Thymus (tissue), 11 donors: ENCODE measurements at regions not wholly inside any gene's neighbourhood (a gene's known extent, or its start where the extent isn't known, plus 50 kb on each side); places are given as distances from the start of the nearest gene placed in this dataset.
"Not testable (repeated sequence)": the region's sequence is repeated elsewhere in the genome, so short reads cannot be mapped to it uniquely, and the experiment has no call there.

ENCODE experiments used
- DNase-seq, 9 donors: peaks; one replicate each; pipeline ENCODE4 v3.0.0-alpha.2; 2013; ENCODE audit warnings: low spot score in 9 of 9, low read depth in 6 of 9, missing footprints in 1 of 9
- H3K27ac ChIP-seq, 2 donors: one replicate each; pipeline ENCODE4 v1.5.1; 2013; ENCODE audit warnings: control low read depth in 1 of 2, low read depth in 1 of 2, low read length in 1 of 2, mild to moderate bottlenecking in 1 of 2, moderate library complexity in 1 of 2
- H3K27me3 ChIP-seq, 2 donors: one replicate each; pipeline ENCODE4 v1.5.1; 2013; ENCODE audit warnings: low read length in 1 of 2; ENCODE audit not compliant: control insufficient read depth in 2 of 2, insufficient read depth in 1 of 2
- H3K36me3 ChIP-seq, 2 donors: one replicate each; pipeline ENCODE4 v1.5.1; 2013; ENCODE audit warnings: low read length in 1 of 2, mild to moderate bottlenecking in 1 of 2, moderate library complexity in 1 of 2; ENCODE audit not compliant: control insufficient read depth in 2 of 2, insufficient read depth in 2 of 2
- H3K4me1 ChIP-seq, 2 donors: one replicate each; pipeline ENCODE4 v1.5.1; 2013; ENCODE audit warnings: low read length in 2 of 2; ENCODE audit not compliant: control insufficient read depth in 2 of 2, insufficient read depth in 2 of 2
- H3K4me3 ChIP-seq, 2 donors: one replicate each; pipeline ENCODE4 v1.5.1; 2013; ENCODE audit warnings: low read length in 2 of 2, control low read depth in 1 of 2, mild to moderate bottlenecking in 1 of 2
- H3K9me3 ChIP-seq, 2 donors: one replicate each; pipeline ENCODE4 v1.5.1; 2013; ENCODE audit warnings: low read length in 1 of 2, mild to moderate bottlenecking in 1 of 2; ENCODE audit not compliant: control insufficient read depth in 2 of 2, insufficient read depth in 1 of 2
- WGBS: extraction: QIAGEN DNeasy Blood & Tissue Kit; methylation state at CpG from one replicate; pipeline ENCODE4 v1.1.7; 2013; 5-methylcytosine and 5-hydroxymethylcytosine counted together
- donor health status: healthy.

GRCh38 chr17:31786796-31787481 lies 72.1 kb downstream of the COPRS start:
- no peaks in the 10 kb centered on the region for H3K4me1 ChIP-seq
- no peaks in the 10 kb centered on the region for H3K36me3 ChIP-seq
- H3K9me3 ChIP-seq: no peaks in the 10 kb centered on the region
- 98% methylated on average over 7 of the region's 7 CpGs for WGBS
- H3K27ac ChIP-seq: no peak overlapping the region
- no peaks in the 10 kb centered on the region for H3K27me3 ChIP-seq
- DNase-seq: no peak
- H3K4me3 ChIP-seq: no peak overlapping the region

- Histone ChIP-seq H3K4me3 (no peak overlapping the region), H3K4me1 (no peaks in the 10 kb centered on the region), H3K9me3 (no peaks in the 10 kb centered on the region), H3K27me3 (no peaks in the 10 kb centered on the region), H3K27ac (no peak overlapping the region), H3K36me3 (no peaks in the 10 kb centered on the region)
- DNase-seq: no peak
- 100% methylated on average over 1 of the region's 1 CpG for WGBS
Measured at GRCh38 chr17:31780483-31780882, 78.6 kb downstream of the COPRS start.

GRCh38 chr17:31778523-31778922 lies 80.5 kb downstream of the COPRS start:
- no peaks in the 10 kb centered on the region for H3K36me3 ChIP-seq
- H3K27ac ChIP-seq: no peak overlapping the region
- 37% methylated on average over 4 of the region's 4 CpGs for WGBS
- no peak for DNase-seq
- no peaks in the 10 kb centered on the region for H3K4me1 ChIP-seq
- H3K9me3 ChIP-seq: no peaks in the 10 kb centered on the region
- no peaks in the 10 kb centered on the region for H3K27me3 ChIP-seq
- H3K4me3 ChIP-seq: no peak overlapping the region

DNA sequence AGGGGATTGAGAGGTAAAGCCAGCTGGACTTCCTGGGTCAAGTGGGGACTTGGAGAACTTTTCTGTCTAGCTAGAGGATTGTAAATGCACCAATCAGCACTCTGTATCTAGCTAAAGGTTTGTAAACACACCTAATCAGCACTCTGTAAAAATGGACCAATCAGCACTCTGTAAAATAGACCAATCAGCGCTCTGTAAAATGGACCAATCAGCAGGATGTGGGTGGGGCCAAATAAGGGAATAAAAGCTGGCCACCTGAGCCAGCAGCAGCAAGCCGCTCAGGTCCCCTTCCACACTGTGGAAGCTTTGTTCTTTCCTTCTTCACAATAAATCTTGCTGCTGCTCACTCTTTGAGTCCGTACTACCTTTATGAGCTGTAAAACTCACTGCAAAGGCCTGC lies 87.7 kb downstream of the COPRS start:
- H3K4me3 ChIP-seq, H3K4me1 ChIP-seq, H3K9me3 ChIP-seq, H3K27ac ChIP-seq, DNase-seq, H3K27me3 ChIP-seq, H3K36me3 ChIP-seq: not testable (repeated sequence)
- WGBS: 87% methylated on average over 3 of the region's 3 CpGs

DNA sequence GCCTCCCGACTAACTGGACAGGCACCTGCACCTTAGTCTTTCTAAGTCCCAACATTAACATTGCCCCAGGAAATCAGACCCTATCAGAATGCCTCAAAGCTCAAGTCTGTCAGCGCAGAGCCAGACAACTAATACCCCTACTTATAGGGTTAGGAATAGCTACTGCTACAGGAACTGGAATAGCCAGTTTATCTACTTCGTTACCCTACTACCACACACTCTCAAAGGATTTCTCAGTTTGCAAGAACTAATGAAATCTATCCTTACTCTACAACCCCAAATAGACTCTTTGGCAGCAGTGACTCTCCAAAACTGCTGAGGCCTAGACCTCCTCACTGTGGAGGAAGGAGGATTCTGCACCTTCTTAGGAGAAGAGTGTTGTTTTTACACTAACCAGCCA lies 88.5 kb downstream of the COPRS start:
- not testable (repeated sequence) for H3K4me3 ChIP-seq, H3K36me3 ChIP-seq, H3K9me3 ChIP-seq, H3K27ac ChIP-seq, H3K27me3 ChIP-seq, DNase-seq, H3K4me1 ChIP-seq
- WGBS: 92% methylated on average over 3 of the region's 3 CpGs

DNA sequence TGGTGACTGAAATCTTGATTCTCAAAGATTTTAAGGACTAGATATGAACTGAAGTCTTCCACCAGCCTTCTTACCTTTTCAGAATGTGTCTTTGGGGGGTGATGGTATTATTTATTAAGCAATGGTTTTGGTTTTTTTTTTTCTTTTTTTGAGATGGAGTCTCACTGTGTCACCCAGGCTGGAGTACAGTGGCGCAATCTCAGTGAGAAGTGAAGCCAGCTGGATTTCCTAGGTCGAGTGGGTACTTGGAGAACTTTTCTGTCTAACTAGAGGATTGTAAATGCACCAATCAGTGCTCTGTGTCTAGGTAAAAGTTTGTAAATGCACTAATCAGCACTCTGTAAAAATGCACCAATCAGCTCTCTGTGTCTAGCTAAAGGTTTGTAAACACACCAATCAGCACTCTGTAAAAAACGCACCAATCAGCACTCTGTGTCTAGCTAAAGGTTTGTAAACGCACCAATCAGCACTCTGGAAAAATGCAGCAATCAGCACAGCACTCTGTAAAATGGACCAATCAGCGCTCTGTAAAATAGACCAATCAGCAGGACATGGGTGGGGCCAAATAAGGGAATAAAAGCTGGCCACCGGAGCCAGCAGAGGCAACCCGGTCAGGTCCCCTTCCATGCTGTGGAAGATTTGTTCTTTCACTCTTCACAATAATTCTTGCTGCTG lies 97.1 kb downstream of the COPRS start:
- not testable (repeated sequence) for H3K27ac ChIP-seq, H3K4me3 ChIP-seq, H3K36me3 ChIP-seq, H3K27me3 ChIP-seq, H3K4me1 ChIP-seq, DNase-seq, H3K9me3 ChIP-seq
- 97% methylated on average over 7 of the region's 7 CpGs for WGBS

GRCh38 chr17:31758646-31759045 lies 100.4 kb downstream of the COPRS start:
- Histone ChIP-seq H3K36me3 (no peaks in the 10 kb centered on the region), H3K4me3 (no peak overlapping the region), H3K27me3 (no peaks in the 10 kb centered on the region), H3K4me1 (no peaks in the 10 kb centered on the region), H3K27ac (no peak overlapping the region), H3K9me3 (no peaks in the 10 kb centered on the region)
- 98% methylated on average over 1 of the region's 1 CpG for WGBS
- no peak for DNase-seq

GRCh38 chr17:31757097-31757496 lies 101.9 kb downstream of the COPRS start:
- no peaks in the 10 kb centered on the region for H3K27me3 ChIP-seq
- 97% methylated on average over 2 of the region's 2 CpGs for WGBS
- no peak overlapping the region for H3K27ac ChIP-seq
- DNase-seq: no peak
- no peaks in the 10 kb centered on the region for H3K36me3 ChIP-seq
- H3K4me1 ChIP-seq: no peaks in the 10 kb centered on the region
- no peak overlapping the region for H3K4me3 ChIP-seq
- no peaks in the 10 kb centered on the region for H3K9me3 ChIP-seq

DNA sequence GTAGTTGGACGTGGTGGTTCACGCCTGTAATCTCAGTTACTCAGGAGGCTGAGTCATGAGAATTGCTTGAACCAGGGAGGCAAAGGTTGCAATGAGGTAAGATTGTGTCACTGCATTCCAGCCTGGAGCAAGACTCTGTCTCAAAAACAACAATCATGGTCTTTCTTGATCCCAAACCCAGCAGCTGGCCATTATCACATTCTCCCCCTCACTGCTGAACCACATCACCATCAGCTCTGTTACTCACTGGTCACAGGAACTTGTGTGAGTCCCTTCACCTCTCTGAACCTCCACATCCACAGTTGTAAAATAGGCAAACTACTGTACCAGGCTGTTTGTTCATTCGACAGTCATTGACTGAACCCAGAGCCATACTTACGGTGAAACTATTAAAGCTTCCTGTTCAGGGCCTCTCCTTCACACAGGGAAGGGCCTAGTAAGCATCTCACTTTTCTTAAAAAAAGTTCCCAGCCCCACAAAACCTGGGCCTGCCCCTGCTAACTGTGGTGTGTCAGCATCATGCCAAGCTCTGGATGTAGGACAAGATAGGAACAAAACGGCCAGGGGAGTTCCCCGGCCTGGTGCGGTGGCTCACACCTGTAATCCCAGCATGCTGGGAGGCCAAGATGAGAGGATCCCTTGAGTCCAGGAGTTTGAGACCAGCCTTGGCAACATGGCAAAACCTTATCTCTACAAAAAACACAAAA lies 104.7 kb downstream of the COPRS start:
- no peak for DNase-seq
- Histone ChIP-seq H3K4me3 (no peak overlapping the region), H3K9me3 (no peaks in the 10 kb centered on the region), H3K4me1 (no peaks in the 10 kb centered on the region), H3K27ac (no peak overlapping the region), H3K36me3 (no peaks in the 10 kb centered on the region), H3K27me3 (no peaks in the 10 kb centered on the region)
- WGBS: 96% methylated on average over 7 of the region's 7 CpGs
